KMS-11 (cell line): ENCODE measurements at regions not wholly inside any gene's neighbourhood (a gene's known extent, or its start where the extent isn't known, plus 50 kb on each side); places are given as distances from the start of the nearest gene placed in this dataset.

Experiments used
- H2AFZ ChIP-seq: fragments of 200-600 bp; sonication (generic); 2 replicates; pipeline ENCODE4 v1.6.1; 2016; ENCODE audit warnings: antibody characterized with exemption, mixed run types, low read depth
- H3K27ac ChIP-seq: fragments of 200-600 bp; sonication (generic); 2 replicates; pipeline ENCODE4 v1.6.1; 2016; ENCODE audit warnings: mild to moderate bottlenecking, mixed run types
- H3K27me3 ChIP-seq: fragments of 200-600 bp; sonication (generic); 2 replicates; pipeline ENCODE4 v1.6.1; 2017; ENCODE audit warnings: mild to moderate bottlenecking, low read depth, mixed run types, moderate library complexity; ENCODE audit not compliant: insufficient read depth
- H3K36me3 ChIP-seq: fragments of 200-600 bp; sonication (generic); 2 replicates; pipeline ENCODE4 v1.6.1; 2017; ENCODE audit warnings: mild to moderate bottlenecking, mixed run types; ENCODE audit not compliant: insufficient read depth
- H3K4me1 ChIP-seq: fragments of 200-600 bp; sonication (generic); 2 replicates; pipeline ENCODE4 v1.6.1; 2016; ENCODE audit warnings: mild to moderate bottlenecking, low read depth, mixed run types; ENCODE audit not compliant: poor library complexity, severe bottlenecking
- H3K4me2 ChIP-seq: fragments of 200-600 bp; sonication (generic); 2 replicates; pipeline ENCODE4 v1.7.0; 2016; ENCODE audit warnings: mild to moderate bottlenecking, mixed run types
- H3K4me3 ChIP-seq: fragments of 200-600 bp; sonication (generic); IDR thresholded peaks from 2 replicates; pipeline ENCODE4 v1.6.1; 2017; ENCODE audit warnings: low read depth, low read length, mixed read lengths; ENCODE audit not compliant: insufficient read depth
- H3K79me2 ChIP-seq: fragments of 200-600 bp; sonication (generic); 2 replicates; pipeline ENCODE4 v1.6.1; 2016; ENCODE audit warnings: low read depth, mixed run types; ENCODE audit not compliant: insufficient read depth
- H3K9ac ChIP-seq: fragments of 200-600 bp; sonication (generic); 2 replicates; pipeline ENCODE4 v1.6.1; 2016; ENCODE audit warnings: mild to moderate bottlenecking, mixed run types
- H4K20me1 ChIP-seq: fragments of 200-600 bp; sonication (generic); 2 replicates; pipeline ENCODE4 v1.6.1; 2016; ENCODE audit warnings: mild to moderate bottlenecking, mixed run types; ENCODE audit not compliant: insufficient read depth
- TF ChIP-seq, protein P1 (sequence below): fragments of 200-600 bp; sonication (generic); conservative IDR thresholded peaks from 2 replicates; pipeline ENCODE4 v1.6.1; 2017; ENCODE audit warnings: low read depth, mild to moderate bottlenecking, antibody characterized with exemption, low read length, moderate library complexity, mixed read lengths

DNA sequence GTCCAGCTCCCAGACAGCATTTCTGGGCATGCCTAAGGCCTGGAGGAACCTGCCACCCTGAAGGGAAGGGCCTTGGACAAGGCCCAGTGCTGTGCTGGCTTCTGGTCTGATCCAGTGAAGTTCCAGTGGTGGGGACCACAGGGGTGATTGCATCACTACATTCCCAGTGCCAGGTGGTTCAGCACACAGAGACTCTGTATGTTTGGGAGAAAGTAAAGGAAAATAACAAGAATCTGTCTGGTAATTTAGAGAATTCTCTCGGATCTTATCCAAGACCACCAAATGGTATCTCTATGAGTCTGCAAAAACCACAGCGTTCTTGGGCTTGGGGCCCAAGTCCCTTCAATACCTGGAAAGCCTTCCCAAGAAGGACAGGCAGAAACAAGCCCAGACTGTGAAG is 131.8 kb upstream of the MAD2L1 start:
- Histone ChIP-seq H3K36me3 (no peaks in the 10 kb centered on the region), H3K4me3 (no peak overlapping the region), H4K20me1 (no peaks in the 10 kb centered on the region), H3K79me2 (no peaks in the 10 kb centered on the region), H3K27me3 (no peaks in the 10 kb centered on the region), H3K4me2 (no peak overlapping the region), H3K9ac (no peak overlapping the region), H2AFZ (no peak overlapping the region), H3K27ac (no peak overlapping the region), H3K4me1 (no peaks in the 10 kb centered on the region)
- TF ChIP-seq, protein P1, sequence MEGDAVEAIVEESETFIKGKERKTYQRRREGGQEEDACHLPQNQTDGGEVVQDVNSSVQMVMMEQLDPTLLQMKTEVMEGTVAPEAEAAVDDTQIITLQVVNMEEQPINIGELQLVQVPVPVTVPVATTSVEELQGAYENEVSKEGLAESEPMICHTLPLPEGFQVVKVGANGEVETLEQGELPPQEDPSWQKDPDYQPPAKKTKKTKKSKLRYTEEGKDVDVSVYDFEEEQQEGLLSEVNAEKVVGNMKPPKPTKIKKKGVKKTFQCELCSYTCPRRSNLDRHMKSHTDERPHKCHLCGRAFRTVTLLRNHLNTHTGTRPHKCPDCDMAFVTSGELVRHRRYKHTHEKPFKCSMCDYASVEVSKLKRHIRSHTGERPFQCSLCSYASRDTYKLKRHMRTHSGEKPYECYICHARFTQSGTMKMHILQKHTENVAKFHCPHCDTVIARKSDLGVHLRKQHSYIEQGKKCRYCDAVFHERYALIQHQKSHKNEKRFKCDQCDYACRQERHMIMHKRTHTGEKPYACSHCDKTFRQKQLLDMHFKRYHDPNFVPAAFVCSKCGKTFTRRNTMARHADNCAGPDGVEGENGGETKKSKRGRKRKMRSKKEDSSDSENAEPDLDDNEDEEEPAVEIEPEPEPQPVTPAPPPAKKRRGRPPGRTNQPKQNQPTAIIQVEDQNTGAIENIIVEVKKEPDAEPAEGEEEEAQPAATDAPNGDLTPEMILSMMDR, result no peak

DNA sequence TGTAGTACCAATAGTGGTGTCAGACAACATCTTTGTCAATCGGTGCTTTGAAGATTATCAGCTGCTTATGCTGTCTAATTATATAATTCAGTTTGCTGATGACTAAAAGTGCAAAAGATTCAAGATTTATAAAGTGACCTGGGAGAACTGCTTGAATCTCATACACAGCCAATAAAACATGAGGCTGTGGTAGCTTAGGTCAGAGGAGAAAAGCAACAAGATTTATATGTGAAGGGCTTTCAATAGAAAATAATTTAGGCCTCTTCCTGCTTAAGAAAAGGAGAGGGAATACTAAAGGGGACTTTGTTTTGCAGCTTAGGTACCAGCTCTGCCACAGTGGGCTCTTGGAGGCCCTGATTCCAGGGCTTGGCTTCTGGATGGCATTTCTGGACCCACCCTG is 111.0 kb upstream of the MAD2L1 start:
- TF ChIP-seq, protein P1, result no peak

DNA sequence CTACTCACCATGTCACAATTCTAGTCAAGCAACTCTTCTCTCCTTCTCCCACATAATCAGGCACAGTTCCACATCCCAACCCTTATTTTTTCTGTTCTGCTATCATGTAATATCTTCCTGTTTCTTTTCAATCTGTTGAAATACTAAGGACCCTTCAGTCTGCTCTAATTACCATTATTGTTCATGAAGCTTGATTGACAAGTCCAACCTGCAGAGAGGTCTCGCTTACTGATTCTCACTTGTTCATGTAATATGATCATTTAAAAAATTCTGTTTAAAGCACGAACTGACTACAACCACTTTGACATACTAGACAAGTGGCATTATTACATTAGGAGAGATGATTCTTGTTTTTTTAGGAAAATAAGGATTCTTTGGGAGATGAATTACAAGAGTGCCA is 108.6 kb upstream of the MAD2L1 start:
- Histone ChIP-seq H3K4me3 (no peak overlapping the region), H4K20me1 (no peaks in the 10 kb centered on the region), H3K36me3 (no peaks in the 10 kb centered on the region), H3K4me2 (no peak overlapping the region), H2AFZ (no peak overlapping the region), H3K9ac (no peak overlapping the region), H3K27ac (no peak overlapping the region), H3K4me1 (no peaks in the 10 kb centered on the region), H3K27me3 (no peaks in the 10 kb centered on the region), H3K79me2 (no peaks in the 10 kb centered on the region)
- TF ChIP-seq, protein P1, result no peak

More for the DNA sequence above, 111.0 kb upstream of the MAD2L1 start:
- Histone ChIP-seq H3K9ac (no peak overlapping the region), H2AFZ (no peak overlapping the region), H3K27ac (no peak overlapping the region), H3K36me3 (no peaks in the 10 kb centered on the region), H3K79me2 (no peaks in the 10 kb centered on the region), H3K4me3 (no peak overlapping the region), H3K27me3 (no peaks in the 10 kb centered on the region), H3K4me2 (no peak overlapping the region), H4K20me1 (no peaks in the 10 kb centered on the region), H3K4me1 (no peaks in the 10 kb centered on the region)

DNA sequence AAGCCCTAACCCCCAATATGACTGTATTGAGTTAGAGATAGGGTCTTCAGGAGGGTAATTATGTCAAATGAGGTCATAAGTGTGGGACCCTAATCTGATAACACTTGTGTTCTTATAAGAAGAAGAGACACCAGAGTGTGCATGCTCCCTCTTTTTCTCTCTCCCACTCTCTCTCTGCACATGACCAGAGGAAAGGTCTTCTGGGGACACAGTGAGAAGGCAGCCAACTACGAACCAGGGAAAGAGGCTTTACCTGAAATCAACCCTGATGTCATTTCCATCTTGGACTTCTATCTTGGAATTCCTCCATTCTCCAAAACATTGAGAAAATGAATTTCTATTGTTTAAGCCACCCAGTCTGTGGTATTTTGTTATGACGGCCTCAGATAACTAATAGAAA is 97.2 kb upstream of the MAD2L1 start:
- TF ChIP-seq, protein P1, result no peak
- no peaks in the 10 kb centered on the region for H3K79me2 ChIP-seq
- H3K27me3 ChIP-seq, result no peaks in the 10 kb centered on the region
- H3K4me2 ChIP-seq, result no peak overlapping the region
- H4K20me1 ChIP-seq, result no peaks in the 10 kb centered on the region
- H2AFZ ChIP-seq, result no peak overlapping the region
- no peak overlapping the region for H3K9ac ChIP-seq
- no peaks in the 10 kb centered on the region for H3K36me3 ChIP-seq
- H3K4me1 ChIP-seq, result no peaks in the 10 kb centered on the region
- no peak overlapping the region for H3K4me3 ChIP-seq
- H3K27ac ChIP-seq, result no peak overlapping the region
